ENCODE measurements at regions not wholly inside any gene's neighbourhood (a gene's known extent, or its start where the extent isn't known, plus 50 kb on each side); places are given as distances from the start of the nearest gene placed in this dataset.

GRCh38 chr5:173413471-173413982, 85.3 kb upstream of the STC2 start:
- H3K27ac ChIP-seq (ENCODE audit: low read depth, low read length), result no peak overlapping the region
- ATAC-seq (no peak), DNase-seq (no peak)
- Mint-ChIP-seq H3K4me1 (no peaks in the 10 kb centered on the region), H3K4me3 (no peak overlapping the region), H3K9me3 (peaks cover 0 to 30% (median 10%) of the 10 kb centered on the region in 11 donors), H3K27me3 (peaks cover 0 to 39% (median 8%) of the 10 kb centered on the region in 5 donors), H3K27ac (no peak overlapping the region), H3K36me3 (peaks cover 0 to 5% (median 4%) of the 10 kb centered on the region in 5 donors)
- H3K36me3 ChIP-seq (ENCODE audit: control insufficient read depth in 2 of 3, insufficient read depth in 3 of 3, low read length in 3 of 3), result no peaks in the 10 kb centered on the region
- intact Hi-C loops (cut with micrococcal nuclease), result no loop called here
- CTCF ChIA-PET, result no interaction called here
- POLR2A ChIA-PET, result no interaction called here
- no peak overlapping the region for H3K4me3 ChIP-seq (ENCODE audit: low read length)
- no peaks in the 10 kb centered on the region for H3K4me1 ChIP-seq (ENCODE audit: control insufficient read depth in 2 of 2, insufficient read depth in 2 of 2, low read length in 2 of 2)
- H3K27me3 ChIP-seq (ENCODE audit: control insufficient read depth in 2 of 2, insufficient read depth in 2 of 2, low read length in 2 of 2), result peaks cover 0 to 3% of the 10 kb centered on the region in 2 donors
- peaks cover 0 to 11% (median 0%) of the 10 kb centered on the region in 3 experiments for H3K9me3 ChIP-seq (ENCODE audit: control insufficient read depth in 2 of 3, low read length in 3 of 3)

DNA sequence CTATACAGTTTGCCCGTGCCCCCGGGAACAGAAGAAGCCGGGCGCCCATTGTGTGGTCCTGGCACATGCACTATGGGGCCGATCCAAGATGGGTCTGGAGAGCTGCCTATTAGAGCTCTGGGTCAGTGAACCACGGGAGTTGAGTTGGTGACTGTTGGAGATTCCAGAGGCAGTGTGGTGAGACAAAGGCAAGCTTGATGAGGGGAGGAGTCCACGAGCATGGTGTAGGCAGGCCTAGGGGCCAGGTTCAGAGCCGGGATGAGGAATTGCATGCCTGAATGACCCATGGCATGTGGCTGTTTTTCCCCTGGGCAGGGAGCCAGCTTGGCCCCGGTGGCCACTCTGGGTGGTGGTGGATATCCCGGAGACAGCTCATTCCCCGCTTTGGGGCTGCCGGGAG, 84.4 kb upstream of the STC2 start:
- no peaks in the 10 kb centered on the region for H3K36me3 ChIP-seq (ENCODE audit: control insufficient read depth in 2 of 3, insufficient read depth in 3 of 3, low read length in 3 of 3)
- DNase-seq, result no peak
- POLR2A ChIA-PET, result no interaction called here
- intact Hi-C loops (cut with micrococcal nuclease), result no loop called here
- peaks cover 0 to 11% (median 0%) of the 10 kb centered on the region in 3 experiments for H3K9me3 ChIP-seq (ENCODE audit: control insufficient read depth in 2 of 3, low read length in 3 of 3)
- Mint-ChIP-seq H3K9me3 (peaks cover 0 to 23% (median 10%) of the 10 kb centered on the region in 11 donors), H3K27me3 (peaks cover 0 to 39% (median 8%) of the 10 kb centered on the region in 5 donors), H3K4me1 (no peaks in the 10 kb centered on the region), H3K27ac (no peak overlapping the region), H3K36me3 (peaks cover 0 to 5% (median 4%) of the 10 kb centered on the region in 5 donors), H3K4me3 (no peak overlapping the region)
- H3K27ac ChIP-seq (ENCODE audit: low read depth, low read length), result no peak overlapping the region
- no peaks in the 10 kb centered on the region for H3K4me1 ChIP-seq (ENCODE audit: control insufficient read depth in 2 of 2, insufficient read depth in 2 of 2, low read length in 2 of 2)
- H3K4me3 ChIP-seq (ENCODE audit: low read length), result no peak overlapping the region
- H3K27me3 ChIP-seq (ENCODE audit: control insufficient read depth in 2 of 2, insufficient read depth in 2 of 2, low read length in 2 of 2), result peaks cover 0 to 3% of the 10 kb centered on the region in 2 donors
- CTCF ChIA-PET, result no interaction called here
- no peak for ATAC-seq

- ATAC-seq, result no peak
- Histone ChIP-seq H3K27ac (ENCODE audit: low read depth, low read length) (no peak overlapping the region), H3K9me3 (ENCODE audit: control insufficient read depth in 2 of 3, low read length in 3 of 3) (peaks cover 0 to 10% (median 0%) of the 10 kb centered on the region in 3 experiments), H3K27me3 (ENCODE audit: control insufficient read depth in 2 of 2, insufficient read depth in 2 of 2, low read length in 2 of 2) (peaks cover 0 to 3% of the 10 kb centered on the region in 2 donors), H3K36me3 (ENCODE audit: control insufficient read depth in 2 of 3, insufficient read depth in 3 of 3, low read length in 3 of 3) (no peaks in the 10 kb centered on the region), H3K4me3 (ENCODE audit: low read length) (no peak overlapping the region), H3K4me1 (ENCODE audit: control insufficient read depth in 2 of 2, insufficient read depth in 2 of 2, low read length in 2 of 2) (no peaks in the 10 kb centered on the region)
- Mint-ChIP-seq H3K36me3 (peaks cover 0 to 4% (median 2%) of the 10 kb centered on the region in 5 donors), H3K27me3 (peaks cover 0 to 36% (median 8%) of the 10 kb centered on the region in 5 donors), H3K4me1 (no peaks in the 10 kb centered on the region), H3K9me3 (peaks cover 0 to 17% (median 7%) of the 10 kb centered on the region in 11 donors), H3K27ac (no peak overlapping the region), H3K4me3 (no peak overlapping the region)
- POLR2A ChIA-PET, result no interaction called here
- intact Hi-C loops (cut with micrococcal nuclease), result no loop called here
- CTCF ChIA-PET, result no interaction called here
- no peak for DNase-seq
These were observed 83.8 kb upstream of the STC2 start for GRCh38 chr5:173411791-173412555.

- Mint-ChIP-seq H3K9me3 (peaks cover 0 to 7% (median 3%) of the 10 kb centered on the region in 11 donors), H3K4me3 (no peak overlapping the region), H3K27ac (peak overlapping the region in 1 of 9 donors; percentile 31), H3K36me3 (peaks cover 0 to 4% (median 0%) of the 10 kb centered on the region in 5 donors), H3K27me3 (peaks cover 0 to 28% (median 8%) of the 10 kb centered on the region in 5 donors), H3K4me1 (no peaks in the 10 kb centered on the region)
- no peak for DNase-seq
- no peak overlapping the region for H3K4me3 ChIP-seq (ENCODE audit: low read length)
- H3K27ac ChIP-seq (ENCODE audit: low read depth, low read length), result no peak overlapping the region
- intact Hi-C loops (cut with micrococcal nuclease), result no loop called here
- peaks cover 0 to 3% of the 10 kb centered on the region in 2 donors for H3K27me3 ChIP-seq (ENCODE audit: control insufficient read depth in 2 of 2, insufficient read depth in 2 of 2, low read length in 2 of 2)
- no peaks in the 10 kb centered on the region for H3K9me3 ChIP-seq (ENCODE audit: control insufficient read depth in 2 of 3, low read length in 3 of 3)
- no peak for ATAC-seq
- POLR2A ChIA-PET, result no interaction called here
- no peaks in the 10 kb centered on the region for H3K4me1 ChIP-seq (ENCODE audit: control insufficient read depth in 2 of 2, insufficient read depth in 2 of 2, low read length in 2 of 2)
- CTCF ChIA-PET, result no interaction called here
- H3K36me3 ChIP-seq (ENCODE audit: control insufficient read depth in 2 of 3, insufficient read depth in 3 of 3, low read length in 3 of 3), result no peaks in the 10 kb centered on the region
These were observed 82.4 kb upstream of the STC2 start for GRCh38 chr5:173410459-173411233.

- Mint-ChIP-seq H3K36me3 (peaks cover 0 to 4% (median 0%) of the 10 kb centered on the region in 5 donors), H3K9me3 (peaks cover 0 to 4% (median 0%) of the 10 kb centered on the region in 11 donors), H3K27me3 (peaks cover 0 to 24% (median 8%) of the 10 kb centered on the region in 5 donors), H3K27ac (no peak overlapping the region), H3K4me3 (no peak overlapping the region), H3K4me1 (no peaks in the 10 kb centered on the region)
- POLR2A ChIA-PET, result no interaction called here
- ATAC-seq (no peak), DNase-seq (no peak)
- no peak overlapping the region for H3K27ac ChIP-seq (ENCODE audit: low read depth, low read length)
- no peaks in the 10 kb centered on the region for H3K9me3 ChIP-seq (ENCODE audit: control insufficient read depth in 2 of 3, low read length in 3 of 3)
- CTCF ChIA-PET, result no interaction called here
- intact Hi-C loops (cut with micrococcal nuclease), result no loop called here
- no peak overlapping the region for H3K4me3 ChIP-seq (ENCODE audit: low read length)
- H3K27me3 ChIP-seq (ENCODE audit: control insufficient read depth in 2 of 2, insufficient read depth in 2 of 2, low read length in 2 of 2), result peaks cover 0 to 3% of the 10 kb centered on the region in 2 donors
- no peaks in the 10 kb centered on the region for H3K4me1 ChIP-seq (ENCODE audit: control insufficient read depth in 2 of 2, insufficient read depth in 2 of 2, low read length in 2 of 2)
- no peaks in the 10 kb centered on the region for H3K36me3 ChIP-seq (ENCODE audit: control insufficient read depth in 2 of 3, insufficient read depth in 3 of 3, low read length in 3 of 3)
These were observed 80.7 kb upstream of the STC2 start for GRCh38 chr5:173408946-173409345.

GRCh38 chr5:173399851-173400250, 71.6 kb upstream of the STC2 start:
- intact Hi-C loops (cut with micrococcal nuclease), result no loop called here
- peaks cover 0 to 12% (median 2%) of the 10 kb centered on the region in 11 donors for H3K9me3 Mint-ChIP-seq
- no peaks in the 10 kb centered on the region for H3K9me3 ChIP-seq (ENCODE audit: control insufficient read depth in 2 of 3, low read length in 3 of 3)
- H3K27ac ChIP-seq (ENCODE audit: low read depth, low read length), result no peak overlapping the region
- no peak for ATAC-seq
- no peak for DNase-seq
- ChIA-PET POLR2A (no interaction called here), CTCF (no interaction called here)
- no peaks in the 10 kb centered on the region for H3K36me3 ChIP-seq (ENCODE audit: control insufficient read depth in 2 of 3, insufficient read depth in 3 of 3, low read length in 3 of 3)
- no peaks in the 10 kb centered on the region for H3K36me3 Mint-ChIP-seq
- no peaks in the 10 kb centered on the region for H3K4me1 ChIP-seq (ENCODE audit: control insufficient read depth in 2 of 2, insufficient read depth in 2 of 2, low read length in 2 of 2)
- H3K27me3 ChIP-seq (ENCODE audit: control insufficient read depth in 2 of 2, insufficient read depth in 2 of 2, low read length in 2 of 2), result no peaks in the 10 kb centered on the region
- no peak overlapping the region for H3K4me3 Mint-ChIP-seq
- H3K4me1 Mint-ChIP-seq, result peaks cover 0 to 2% (median 0%) of the 10 kb centered on the region in 7 donors
- no peak overlapping the region for H3K27ac Mint-ChIP-seq
- H3K27me3 Mint-ChIP-seq, result peaks cover 0 to 20% (median 8%) of the 10 kb centered on the region in 5 donors
- no peak overlapping the region for H3K4me3 ChIP-seq (ENCODE audit: low read length)
